GM18519 (cell line): ENCODE measurements at regions not wholly inside any gene's neighbourhood (a gene's known extent, or its start where the extent isn't known, plus 50 kb on each side); places are given as distances from the start of the nearest gene placed in this dataset.
"Not testable (repeated sequence)": the region's sequence is repeated elsewhere in the genome, so short reads cannot be mapped to it uniquely, and the experiment has no call there.

Experiments
- ATAC-seq: cut with Tn5 transposase; IDR thresholded peaks from one replicate; pipeline ENCODE4 v1.9.1; 2021; ENCODE audit warnings: mild to moderate bottlenecking, moderate library complexity; ENCODE audit not compliant: unreplicated experiment, low FRiP score

- no peak for ATAC-seq
Observed at GRCh38 chr1:81310250-81310649, 490.5 kb upstream of the ADGRL2 start.

DNA sequence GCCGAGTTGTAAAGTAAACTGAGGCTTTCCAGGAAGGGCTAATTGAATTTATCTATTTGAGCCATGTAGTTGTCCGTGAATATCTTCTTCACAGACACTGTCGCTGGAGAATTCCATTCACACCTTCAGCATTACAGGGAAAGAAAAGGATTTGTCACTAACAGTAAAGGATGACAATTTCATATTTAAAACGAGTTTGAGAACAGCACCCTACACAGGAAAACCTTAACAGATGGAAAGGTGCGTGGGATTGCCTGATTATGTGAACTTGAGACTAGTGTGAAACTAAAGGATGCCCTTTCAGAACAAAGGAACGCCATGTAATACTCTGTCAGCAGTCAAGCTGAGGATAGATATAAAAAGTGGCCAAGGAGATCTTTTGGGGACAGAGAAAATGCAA lies 492.5 kb upstream of the ADGRL2 start:
- no peak for ATAC-seq

DNA sequence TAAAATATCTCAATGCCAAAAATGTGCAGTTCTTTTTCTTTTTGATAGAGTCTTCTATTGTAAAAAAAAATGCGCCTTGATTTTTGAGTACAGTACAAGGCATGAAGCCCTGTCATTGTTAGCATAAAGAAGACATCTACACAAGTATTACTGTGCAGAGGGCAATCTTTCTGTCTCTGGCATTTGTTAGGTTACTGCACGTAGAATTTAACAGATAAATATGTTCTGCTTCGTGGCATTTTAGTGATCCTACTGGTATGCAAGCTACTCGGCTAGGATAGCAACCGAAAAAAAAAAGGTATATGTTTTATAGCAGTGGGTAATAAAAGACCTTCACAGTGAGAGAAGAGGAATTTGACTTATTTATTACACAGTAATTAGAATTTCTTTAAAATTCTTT lies 492.9 kb upstream of the ADGRL2 start:
- no peak for ATAC-seq

DNA sequence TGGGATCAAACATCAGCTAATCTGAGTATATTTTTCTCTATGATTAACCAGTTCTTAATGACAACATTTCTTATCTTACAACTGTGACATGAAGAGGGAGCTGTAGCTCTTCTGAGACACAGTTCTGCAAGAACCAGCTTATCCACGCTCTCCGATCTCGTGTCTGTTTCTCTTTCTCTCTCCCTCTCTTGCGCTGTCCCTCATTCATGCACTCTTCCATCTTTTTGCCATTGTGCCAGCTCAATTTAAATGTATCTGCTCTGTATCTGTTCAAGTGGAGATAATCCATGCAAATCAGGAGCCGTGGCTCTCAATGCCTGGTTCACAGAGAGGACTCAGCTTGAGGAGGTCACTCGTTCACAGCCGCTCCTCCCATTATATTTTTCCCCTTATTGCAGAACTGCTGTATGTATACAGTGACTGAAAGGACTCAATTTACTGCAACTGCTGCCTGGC lies 494.7 kb upstream of the ADGRL2 start:
- ATAC-seq = no peak

DNA sequence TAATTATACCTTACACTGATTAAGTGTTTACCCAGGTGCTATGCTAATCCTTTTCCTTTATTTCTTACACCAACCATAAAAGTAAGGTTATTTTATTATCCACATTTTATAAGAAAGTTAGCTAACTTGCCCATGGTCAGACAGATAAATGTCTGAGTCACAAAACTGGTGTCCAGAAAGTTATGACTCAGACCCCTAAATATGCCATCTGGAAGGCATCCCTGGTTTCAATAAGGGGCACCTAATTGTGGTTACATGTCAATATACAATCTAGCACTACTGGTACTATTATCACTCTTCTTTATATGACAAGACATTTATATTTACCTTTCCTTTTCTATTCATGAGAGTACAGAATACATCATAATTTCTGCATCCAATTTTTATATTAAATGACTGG lies 496.5 kb upstream of the ADGRL2 start:
- no peak for ATAC-seq

- ATAC-seq = no peak
Observed at GRCh38 chr1:81299892-81300291, 500.8 kb upstream of the ADGRL2 start.

GRCh38 chr1:81298266-81298665 lies 502.5 kb upstream of the ADGRL2 start:
- no peak for ATAC-seq

GRCh38 chr1:81296601-81297000 lies 504.1 kb upstream of the ADGRL2 start:
- ATAC-seq = no peak

DNA sequence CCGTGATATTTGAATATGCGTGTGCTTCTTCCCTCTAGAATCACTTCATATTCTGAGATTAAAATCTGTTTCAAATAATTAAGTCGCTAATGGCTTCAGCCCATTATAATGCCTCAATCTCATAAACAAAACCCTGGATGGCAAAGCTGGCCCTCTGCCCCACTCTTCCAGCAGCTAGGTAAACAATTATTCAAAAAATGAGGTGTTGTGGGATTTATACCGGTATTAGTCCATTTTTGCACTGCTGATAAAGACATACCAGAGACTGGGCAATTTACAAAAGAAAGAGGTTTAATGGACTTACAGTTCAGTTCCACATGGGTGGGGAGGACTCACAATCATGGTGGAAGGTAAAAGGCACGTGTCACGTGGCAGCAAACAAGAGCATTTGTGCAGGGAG lies 510.4 kb upstream of the ADGRL2 start:
- no peak for ATAC-seq

GRCh38 chr1:81288689-81289088 lies 512.0 kb upstream of the ADGRL2 start:
- ATAC-seq = no peak

DNA sequence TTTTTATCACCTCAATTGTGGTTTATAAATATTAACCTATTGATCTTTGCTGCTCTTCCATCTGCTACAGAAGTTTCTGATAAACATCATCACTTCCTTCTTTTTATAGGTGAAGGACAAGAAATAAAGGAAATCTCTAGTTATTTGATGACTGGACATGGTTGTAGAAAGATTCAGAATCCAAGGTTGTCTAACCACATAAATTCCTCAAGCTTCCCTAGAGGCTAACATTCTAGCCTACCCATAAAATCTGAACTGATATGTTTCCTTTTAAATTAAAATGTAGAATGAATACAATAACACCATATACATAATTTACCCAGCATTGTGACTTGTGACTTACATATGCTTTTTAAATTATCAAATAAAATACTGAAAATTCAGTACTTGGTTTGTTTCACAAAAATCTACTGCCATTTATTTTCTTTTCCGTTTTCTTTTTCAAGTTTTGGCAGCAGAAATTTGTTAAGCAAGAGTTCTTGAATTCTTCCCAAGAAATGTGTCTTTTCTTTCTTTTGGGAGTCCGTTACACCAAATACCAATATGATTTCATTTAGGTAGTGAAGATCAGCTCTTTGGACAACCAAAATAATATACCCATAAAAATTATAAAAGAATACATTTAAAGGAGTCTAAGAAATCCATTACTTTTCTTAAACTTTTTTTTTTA lies 513.2 kb upstream of the ADGRL2 start:
- ATAC-seq = no peak

DNA sequence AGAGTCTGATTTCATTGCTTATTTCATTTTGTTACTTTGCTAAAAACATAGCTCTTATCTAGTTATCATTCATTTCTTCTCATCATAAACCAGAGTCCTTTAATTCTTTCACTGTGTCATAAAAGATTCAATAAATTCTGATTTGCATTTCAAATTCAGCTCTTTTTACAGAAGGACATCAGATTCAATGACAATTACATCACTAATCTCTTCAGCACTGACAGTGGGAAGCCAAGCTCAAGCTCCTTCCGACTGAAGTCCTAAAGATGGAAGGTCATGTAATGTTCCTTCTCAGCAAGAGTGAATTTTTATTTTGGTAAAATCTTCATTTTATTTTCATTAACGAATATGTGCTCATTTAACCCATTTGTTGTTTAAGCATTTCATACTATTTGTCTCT lies 530.7 kb upstream of the ADGRL2 start:
- ATAC-seq = no peak

GRCh38 chr1:81264976-81265375 lies 535.8 kb upstream of the ADGRL2 start:
- no peak for ATAC-seq

- no peak for ATAC-seq
Observed at GRCh38 chr1:81259625-81260411, 540.9 kb upstream of the ADGRL2 start.

- ATAC-seq = no peak
Observed at GRCh38 chr1:81254560-81254959, 546.2 kb upstream of the ADGRL2 start.

DNA sequence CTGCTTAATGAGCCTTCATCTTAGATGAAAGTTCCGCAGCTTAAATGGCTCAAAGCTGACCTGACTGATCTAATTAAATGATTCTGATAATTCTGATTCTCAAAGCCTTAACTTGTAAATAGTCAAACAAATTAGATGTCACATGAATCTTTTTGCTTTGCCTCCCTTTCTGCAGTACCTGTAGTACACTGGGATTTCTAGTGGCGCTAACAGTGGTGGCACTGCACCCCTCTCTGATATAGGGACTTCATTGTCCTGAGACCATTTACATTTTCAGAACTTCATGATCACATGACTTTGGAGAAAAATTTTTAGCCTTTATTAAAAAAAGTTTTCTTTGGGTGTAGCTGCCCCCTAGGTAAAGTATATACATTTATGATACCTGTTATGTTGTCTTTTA lies 546.7 kb upstream of the ADGRL2 start:
- ATAC-seq = no peak

DNA sequence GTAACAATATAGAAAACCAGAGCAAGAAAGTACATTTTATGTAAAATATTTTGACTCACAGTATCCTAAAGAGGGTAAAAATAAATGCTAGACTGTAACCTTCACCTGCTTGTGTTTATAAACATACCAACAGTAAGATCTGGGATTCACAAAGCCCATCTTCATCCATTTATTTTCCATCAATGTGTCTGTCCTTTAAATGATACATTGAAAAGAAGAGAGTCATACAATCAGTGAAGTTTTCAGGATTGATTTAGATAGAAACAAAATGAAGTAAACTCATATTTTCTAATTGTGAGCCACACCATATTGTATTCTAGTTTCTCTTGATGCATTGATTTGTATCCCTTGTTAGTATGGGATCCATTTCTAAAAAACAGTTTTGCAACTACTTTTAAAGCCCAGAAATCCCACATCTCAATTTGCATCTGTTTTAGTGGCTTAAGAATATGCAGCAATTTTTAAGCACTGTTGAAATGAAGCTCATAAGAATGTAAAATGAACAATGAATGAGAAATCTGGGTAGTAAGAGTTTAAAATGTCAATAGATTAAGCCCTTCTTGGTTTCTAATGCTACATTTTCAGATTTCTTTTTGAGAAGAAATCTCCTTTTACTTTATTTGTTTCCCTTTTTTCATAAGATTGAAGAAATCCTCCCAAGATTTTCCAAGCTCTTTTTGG lies 548.1 kb upstream of the ADGRL2 start:
- no peak for ATAC-seq

- not testable (repeated sequence) for ATAC-seq
Observed at GRCh38 chr1:81250825-81251224, 549.9 kb upstream of the ADGRL2 start.

- not testable (repeated sequence) for ATAC-seq
Observed at GRCh38 chr1:81245084-81245715, 555.5 kb upstream of the ADGRL2 start.

- not testable (repeated sequence) for ATAC-seq
Observed at GRCh38 chr1:81244612-81245011, 556.1 kb upstream of the ADGRL2 start.

DNA sequence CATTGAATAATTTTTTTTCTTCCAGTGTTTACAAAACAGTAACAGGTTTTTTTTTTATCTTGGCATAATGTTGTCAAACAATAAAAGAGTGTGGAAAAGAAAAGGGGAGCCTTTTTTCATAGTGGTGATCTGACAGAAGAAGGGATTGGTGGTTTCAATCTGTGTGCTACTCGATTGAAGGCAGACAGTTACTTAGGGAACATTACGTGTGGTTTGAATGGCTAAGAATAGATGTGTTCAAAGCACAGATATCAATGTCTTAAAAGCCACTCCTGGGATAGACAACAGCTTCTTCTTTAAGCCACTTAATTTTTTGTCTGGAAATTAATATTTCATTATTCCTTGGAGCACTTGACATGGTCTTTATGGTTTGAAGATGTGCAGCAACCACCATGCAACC lies 558.6 kb upstream of the ADGRL2 start:
- no peak for ATAC-seq
